ENCODE measurements at regions not wholly inside any gene's neighbourhood (a gene's known extent, or its start where the extent isn't known, plus 50 kb on each side); places are given as distances from the start of the nearest gene placed in this dataset.

- TF ChIP-seq CTCF (tag by site-specific recombination; IDR thresholded peaks at IDR 0.05) (no peak), GFI1B (tag by site-specific recombination; IDR thresholded peaks at IDR 0.05) (no peak), ZNF10 (tag by site-specific recombination; IDR thresholded peaks at IDR 0.05) (no peak), ZBTB20 (tag by site-specific recombination; IDR thresholded peaks at IDR 0.05) (no peak), ZNF664 (tag by site-specific recombination; IDR thresholded peaks at IDR 0.05) (no peak), ZBTB21 (tag by site-specific recombination; IDR thresholded peaks at IDR 0.05) (no peak), YY1 (tag by site-specific recombination; IDR thresholded peaks at IDR 0.05) (no peak), MZF1 (tag by site-specific recombination; IDR thresholded peaks at IDR 0.05; ENCODE audit: borderline replicate concordance) (no peak), SCRT2 (tag by site-specific recombination; IDR thresholded peaks at IDR 0.05) (no peak)
- TF ChIP-seq, protein P1, sequence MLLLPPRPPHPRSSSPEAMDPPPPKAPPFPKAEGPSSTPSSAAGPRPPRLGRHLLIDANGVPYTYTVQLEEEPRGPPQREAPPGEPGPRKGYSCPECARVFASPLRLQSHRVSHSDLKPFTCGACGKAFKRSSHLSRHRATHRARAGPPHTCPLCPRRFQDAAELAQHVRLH (tag by site-specific recombination; IDR thresholded peaks at IDR 0.05): no peak
- TF ChIP-seq, protein P2, sequence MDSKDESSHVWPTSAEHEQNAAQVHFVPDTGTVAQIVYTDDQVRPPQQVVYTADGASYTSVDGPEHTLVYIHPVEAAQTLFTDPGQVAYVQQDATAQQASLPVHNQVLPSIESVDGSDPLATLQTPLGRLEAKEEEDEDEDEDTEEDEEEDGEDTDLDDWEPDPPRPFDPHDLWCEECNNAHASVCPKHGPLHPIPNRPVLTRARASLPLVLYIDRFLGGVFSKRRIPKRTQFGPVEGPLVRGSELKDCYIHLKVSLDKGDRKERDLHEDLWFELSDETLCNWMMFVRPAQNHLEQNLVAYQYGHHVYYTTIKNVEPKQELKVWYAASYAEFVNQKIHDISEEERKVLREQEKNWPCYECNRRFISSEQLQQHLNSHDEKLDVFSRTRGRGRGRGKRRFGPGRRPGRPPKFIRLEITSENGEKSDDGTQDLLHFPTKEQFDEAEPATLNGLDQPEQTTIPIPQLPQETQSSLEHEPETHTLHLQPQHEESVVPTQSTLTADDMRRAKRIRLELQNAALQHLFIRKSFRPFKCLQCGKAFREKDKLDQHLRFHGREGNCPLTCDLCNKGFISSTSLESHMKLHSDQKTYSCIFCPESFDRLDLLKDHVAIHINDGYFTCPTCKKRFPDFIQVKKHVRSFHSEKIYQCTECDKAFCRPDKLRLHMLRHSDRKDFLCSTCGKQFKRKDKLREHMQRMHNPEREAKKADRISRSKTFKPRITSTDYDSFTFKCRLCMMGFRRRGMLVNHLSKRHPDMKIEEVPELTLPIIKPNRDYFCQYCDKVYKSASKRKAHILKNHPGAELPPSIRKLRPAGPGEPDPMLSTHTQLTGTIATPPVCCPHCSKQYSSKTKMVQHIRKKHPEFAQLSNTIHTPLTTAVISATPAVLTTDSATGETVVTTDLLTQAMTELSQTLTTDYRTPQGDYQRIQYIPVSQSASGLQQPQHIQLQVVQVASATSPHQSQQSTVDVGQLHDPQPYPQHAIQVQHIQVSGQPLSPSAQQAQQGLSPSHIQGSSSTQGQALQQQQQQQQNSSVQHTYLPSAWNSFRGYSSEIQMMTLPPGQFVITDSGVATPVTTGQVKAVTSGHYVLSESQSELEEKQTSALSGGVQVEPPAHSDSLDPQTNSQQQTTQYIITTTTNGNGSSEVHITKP (tag by site-specific recombination; IDR thresholded peaks at IDR 0.05): no peak
These were observed 204.7 kb downstream of the TTC32 start for GRCh38 chr2:19697131-19697530.
